ENCODE measurements at regions not wholly inside any gene's neighbourhood (a gene's known extent, or its start where the extent isn't known, plus 50 kb on each side); places are given as distances from the start of the nearest gene placed in this dataset.
"Not testable (repeated sequence)": the region's sequence is repeated elsewhere in the genome, so short reads cannot be mapped to it uniquely, and the experiment has no call there.

DNA sequence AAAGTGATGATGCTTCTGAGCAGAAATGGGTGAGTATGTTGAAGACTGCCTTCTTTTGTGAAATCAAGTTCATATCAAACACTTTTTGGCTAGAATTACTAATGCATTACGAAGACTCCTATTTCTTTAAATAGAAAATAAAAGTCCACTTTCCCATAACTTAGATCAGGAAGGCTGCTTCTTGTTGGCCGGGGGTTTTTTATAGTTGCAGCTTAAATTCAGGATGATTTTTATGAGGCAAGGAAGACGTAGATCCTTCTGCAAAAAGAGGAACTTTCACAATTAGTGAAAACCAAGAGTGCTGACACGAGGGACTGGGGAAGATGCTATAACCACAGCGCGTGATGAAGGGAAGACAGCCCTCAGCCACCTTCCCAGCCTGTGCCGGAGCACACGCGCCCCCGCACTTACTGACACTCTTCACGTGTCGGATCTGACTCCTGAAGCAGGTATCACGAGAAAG, 206.1 kb upstream of the PRDM1 start:
- DNase-seq (ENCODE audit: low read depth): no peak

DNA sequence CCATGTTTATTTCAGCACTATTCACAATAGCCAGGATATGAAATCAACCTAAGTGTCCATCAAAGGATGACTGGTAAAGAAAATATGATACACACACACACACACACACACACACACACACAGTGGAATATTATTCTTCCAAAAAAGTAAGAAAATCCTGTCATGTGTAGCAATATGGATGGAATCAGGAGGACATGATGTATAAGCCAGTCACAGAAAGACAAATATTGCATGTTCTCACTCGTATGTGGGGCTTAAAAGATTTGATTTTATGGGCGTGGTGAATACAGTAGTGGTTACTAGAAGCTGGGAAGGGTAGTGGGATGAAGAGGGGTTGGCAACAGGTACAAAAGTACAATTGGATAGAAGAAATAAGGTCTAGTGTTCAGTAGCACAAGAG, 207.0 kb upstream of the PRDM1 start:
- DNase-seq (ENCODE audit: low read depth): no peak

DNA sequence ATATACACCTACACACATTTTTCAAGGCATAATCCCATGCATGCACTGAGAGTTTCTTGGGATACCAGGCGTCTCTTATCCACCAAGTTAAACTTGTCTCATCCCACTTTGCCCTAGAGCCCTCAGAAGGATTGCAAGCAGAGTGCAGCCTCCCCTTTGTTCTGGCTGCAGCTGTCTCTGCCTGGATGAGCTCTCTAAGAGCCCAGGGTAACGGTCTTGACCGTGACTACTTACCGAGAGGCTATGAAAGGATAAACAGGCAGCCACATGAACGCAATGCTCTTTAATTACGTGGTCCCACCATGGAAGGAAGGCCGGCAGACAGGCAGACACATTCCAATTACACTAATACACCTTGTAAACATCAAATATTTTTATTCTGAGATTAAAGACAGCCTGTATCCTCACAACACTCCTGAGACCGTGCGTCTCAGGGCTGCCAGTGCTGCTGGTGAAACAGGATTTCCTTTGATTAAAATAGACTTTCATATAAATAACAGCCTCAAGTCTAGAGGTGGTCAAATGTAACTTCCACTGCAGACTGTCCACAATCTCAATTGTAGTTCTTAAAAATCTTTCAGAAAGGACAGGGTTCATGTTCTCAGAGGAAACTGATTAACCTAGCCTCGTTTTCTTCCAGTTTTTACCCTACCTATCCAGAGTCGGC, 210.0 kb upstream of the PRDM1 start:
- DNase-seq (ENCODE audit: low read depth): no peak

DNA sequence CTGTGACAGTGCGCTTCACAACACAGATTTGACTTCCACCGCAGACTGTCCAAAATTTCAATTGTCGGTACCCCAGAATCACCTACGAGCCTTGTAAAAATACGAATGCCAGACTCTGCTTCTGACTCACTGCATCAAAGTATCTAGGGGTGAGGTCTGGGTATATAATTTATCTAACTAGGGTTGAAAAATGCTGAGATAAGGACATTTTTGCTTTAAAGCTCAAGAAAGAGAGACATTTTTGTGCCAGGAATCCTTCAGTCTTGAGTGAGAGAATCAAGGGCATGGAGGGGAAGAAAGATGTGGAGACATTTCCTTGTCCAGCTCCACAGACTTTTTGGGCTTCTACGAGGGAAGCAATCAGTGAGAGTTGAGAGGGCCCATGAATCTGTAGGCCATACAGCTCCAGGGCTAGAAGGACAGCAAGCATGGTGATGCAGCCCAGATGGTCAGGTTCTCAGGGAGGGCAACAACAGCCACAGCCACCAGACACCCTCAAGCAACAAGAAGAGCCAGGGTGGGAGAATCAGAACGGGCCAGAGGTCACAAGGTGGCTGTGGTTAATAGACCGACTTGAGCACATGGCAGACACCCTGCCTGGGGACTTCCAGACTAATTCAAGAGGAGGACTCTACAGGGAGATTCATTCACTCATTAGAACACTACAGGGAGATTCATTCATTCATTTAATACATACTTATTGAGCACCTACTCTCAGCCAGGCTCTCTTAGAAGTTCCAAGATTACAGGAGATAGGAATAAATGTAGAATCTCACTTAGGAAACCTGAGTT, 211.1 kb upstream of the PRDM1 start:
- DNase-seq (ENCODE audit: low read depth): no peak

DNA sequence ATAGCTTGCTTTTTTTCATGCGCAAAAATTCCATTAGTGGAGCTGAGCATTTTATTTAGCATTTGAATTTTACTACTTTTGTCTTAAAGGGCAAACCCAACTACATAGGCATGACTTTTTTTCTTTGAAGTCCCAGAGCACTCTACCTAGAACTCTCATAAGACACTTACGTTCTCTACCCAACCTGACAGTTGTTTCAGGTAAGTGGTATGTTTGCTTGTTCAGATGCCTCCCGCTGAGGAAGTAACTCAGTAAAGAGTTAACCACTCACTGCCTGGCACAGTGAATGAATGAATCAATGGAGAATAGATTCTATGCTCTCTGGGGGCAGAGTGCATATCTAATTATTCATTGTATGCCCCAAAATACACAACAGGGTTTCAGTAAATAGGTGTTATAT, 212.3 kb upstream of the PRDM1 start:
- DNase-seq (ENCODE audit: low read depth): no peak

DNA sequence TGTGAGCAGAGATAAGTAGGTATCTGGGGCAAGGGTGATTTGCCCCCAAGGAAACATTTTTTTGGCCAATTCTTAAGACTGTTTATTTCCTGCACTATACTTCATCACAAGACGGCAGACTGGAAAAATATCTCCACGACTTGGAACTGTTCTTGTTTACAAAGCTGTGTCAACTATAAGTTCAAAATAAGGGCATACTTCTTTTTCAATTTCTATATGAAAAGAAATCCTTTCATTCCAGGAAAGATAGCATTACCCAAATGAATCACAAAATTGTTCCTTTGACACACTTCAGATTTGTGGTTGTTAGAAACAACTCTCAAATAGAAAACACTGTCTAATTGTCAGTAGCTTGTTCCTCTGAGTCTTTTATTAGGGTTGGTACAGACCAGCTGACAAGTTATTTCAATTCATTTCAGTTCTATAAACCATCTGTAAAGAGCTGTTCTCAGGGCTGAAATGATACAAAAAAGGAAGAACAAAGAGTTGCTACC, 212.9 kb upstream of the PRDM1 start:
- DNase-seq (ENCODE audit: low read depth): no peak

DNA sequence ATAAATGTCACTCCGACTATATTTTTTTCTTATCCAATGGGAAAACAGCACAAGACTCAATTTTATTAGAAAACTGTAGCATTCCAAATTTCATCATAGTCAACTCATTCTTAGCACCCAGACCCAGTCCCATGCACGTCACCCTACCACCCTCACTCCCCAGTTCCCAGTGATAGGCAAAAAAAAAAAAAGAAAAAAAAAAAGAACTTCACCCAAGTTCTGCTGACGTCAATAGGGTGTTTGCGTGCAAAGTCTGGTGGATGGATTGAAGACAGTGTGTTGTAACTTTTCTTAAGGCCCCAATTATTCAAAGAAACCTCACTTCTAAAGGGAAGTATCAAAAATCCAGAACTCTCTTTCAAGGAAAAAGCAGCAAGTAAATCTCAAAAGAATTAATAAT, 213.9 kb upstream of the PRDM1 start:
- DNase-seq (ENCODE audit: low read depth): peak; percentile 11

DNA sequence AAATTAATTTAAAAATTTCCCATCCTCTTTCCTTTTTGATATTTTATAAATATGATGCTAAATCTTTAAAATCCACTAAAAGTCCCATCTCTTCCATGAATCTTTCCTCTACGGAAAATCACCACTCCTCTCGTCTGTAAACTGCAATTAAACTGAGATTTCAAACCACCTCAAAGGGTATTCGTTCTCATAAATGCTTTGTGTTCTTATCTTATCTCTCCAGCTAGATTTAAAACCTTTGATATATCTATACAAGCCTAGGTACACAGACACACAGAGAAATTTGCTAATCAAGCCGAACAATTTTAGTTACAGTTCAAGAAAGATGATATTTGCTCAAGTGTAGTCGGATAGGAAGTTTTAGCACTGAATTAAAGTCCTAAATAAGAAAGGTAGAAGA, 214.6 kb upstream of the PRDM1 start:
- DNase-seq (ENCODE audit: low read depth): no peak

DNA sequence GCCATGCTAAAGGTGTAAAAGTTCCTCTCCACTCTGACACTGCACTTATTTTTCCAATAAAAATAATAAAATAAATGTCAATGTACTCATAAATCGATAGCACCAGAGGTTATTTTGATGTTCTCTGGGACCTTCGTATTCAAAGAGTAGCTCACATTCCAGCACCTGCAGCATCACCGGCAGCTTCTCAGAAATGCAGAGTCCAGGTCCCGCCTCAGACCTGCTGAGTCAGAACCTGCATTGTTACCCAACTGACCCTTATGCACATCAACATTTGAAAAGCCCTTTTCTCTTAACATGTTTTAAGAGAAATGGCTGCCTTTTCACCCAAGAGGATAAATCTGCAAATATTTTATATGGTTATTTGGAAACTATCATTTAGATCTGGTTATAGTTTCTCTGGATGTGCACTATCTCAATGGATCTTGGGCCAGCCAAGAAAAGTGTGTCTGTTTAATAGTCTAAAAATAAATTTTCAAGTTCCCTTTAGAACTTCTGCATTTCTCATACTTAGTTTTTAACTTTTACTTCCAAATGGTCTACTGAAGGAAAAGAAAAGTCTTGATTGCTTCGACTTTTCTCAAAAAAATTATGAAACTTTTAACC, 216.2 kb upstream of the PRDM1 start:
- no peak for DNase-seq (ENCODE audit: low read depth)

DNA sequence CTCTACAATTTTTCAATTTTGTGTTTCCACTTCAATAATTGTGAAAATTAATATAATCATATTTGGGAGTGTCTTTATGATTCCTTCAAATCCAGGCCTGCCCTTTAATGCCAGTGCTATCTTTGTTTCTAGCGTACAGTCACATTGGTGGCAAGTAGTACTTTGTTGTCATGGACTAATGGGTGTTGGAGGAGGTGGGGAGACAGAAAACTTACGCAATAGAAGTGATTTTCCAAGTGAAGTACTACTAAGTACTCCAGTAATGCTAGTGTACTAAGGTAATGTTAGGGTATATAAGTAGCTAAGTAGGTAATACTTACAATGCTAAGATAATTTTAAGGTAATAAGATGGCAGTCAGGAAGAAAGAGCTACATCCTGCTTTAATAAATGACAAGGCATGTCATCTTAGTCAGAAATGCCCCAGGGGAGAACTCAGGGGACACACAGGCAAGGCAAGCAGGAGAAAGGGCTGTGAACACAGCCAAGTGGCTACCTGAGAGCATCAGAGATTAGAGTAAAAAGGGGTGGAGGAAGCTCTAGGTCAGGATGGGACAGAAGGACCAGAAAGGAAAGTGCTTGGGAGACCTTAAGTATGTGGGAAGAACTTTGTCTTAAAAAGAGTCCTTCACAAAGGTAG, 217.2 kb upstream of the PRDM1 start:
- no peak for DNase-seq (ENCODE audit: low read depth)

DNA sequence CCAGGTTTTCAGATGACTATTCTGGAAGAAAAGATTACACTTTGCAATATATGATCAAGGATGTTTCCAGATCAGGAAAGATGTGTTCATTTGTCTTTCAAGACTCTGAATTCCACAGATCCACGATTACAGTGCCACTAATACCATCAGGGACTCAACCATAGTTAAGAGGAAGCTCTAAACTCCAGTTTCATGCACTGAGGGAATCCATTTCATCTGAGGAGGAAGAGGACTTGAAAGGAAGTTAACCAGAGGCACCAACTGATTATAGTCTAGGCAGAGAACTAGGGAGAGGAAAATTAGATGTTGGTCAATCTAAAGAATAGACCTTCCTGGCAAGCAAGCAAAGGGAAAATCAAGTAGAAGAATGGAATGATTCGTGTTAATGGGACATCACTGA, 218.3 kb upstream of the PRDM1 start:
- no peak for DNase-seq (ENCODE audit: low read depth)

DNA sequence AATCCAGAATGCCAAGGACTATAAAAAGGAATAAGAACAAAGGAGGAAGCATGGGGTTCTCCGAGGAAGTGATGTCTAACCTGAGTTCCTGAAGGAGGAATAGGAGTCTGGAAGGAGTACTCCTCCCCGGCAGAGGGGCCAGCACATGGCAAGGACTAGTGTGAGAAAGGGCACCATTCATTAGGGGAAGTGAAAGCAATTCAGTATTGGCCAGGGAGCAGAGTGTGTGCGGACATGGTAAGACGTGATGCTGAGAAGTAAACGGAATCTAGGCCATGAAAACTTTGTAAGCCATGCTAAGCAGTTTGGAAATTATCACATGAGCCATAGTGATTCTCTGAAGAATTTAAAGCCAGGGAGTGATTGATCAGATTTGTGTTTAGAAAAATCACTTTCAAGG, 218.9 kb upstream of the PRDM1 start:
- no peak for DNase-seq (ENCODE audit: low read depth)

DNA sequence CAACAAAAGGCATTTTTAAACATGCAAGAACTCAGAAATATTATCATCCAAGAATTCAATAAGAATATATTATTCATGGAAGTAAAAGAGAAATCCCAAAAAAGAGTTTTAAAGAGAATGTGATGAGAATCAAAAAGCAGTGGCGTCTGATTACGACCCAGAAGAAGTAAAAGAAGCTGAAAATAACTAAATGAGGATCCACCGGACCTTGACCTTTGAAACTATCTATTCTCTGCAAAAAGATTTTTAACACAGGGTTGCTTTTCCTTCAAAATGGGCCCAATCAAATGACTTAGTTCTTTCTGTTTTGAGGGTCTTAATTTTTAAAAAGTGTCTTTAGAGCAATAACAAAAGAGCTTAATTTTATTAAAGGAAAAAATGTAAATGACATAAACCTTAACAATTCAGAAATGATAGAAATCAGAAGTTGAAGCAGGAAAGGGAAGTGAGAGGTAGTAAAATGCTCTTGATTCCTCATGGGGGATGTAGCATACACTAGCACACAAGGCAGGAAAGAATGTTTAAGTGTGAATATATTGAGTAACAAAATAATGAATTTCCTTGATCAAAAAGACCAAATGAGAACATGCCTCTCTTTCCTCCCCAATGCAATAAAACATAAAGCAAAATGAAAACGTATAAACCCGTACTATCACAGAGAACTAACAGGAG, 223.1 kb upstream of the PRDM1 start:
- no peak for DNase-seq (ENCODE audit: low read depth)

DNA sequence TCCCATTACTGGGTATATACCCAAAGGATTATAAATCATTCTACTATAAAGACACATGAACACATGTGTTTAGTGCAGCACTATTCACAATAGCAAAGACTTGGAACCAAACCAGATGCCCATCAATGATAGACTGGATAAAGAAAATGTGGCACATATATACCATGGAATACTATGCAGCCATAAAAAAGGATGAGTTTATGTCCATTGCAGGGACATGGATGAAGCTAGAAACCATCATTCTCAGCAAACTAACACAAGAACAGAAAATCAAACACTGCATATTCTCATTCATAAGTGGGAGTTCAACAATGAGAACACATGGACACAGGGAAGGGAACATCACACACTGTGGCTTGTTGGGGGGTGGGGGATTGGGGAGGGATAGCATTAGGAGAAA, 225.2 kb upstream of the PRDM1 start:
- DNase-seq (ENCODE audit: low read depth): not testable (repeated sequence)

DNA sequence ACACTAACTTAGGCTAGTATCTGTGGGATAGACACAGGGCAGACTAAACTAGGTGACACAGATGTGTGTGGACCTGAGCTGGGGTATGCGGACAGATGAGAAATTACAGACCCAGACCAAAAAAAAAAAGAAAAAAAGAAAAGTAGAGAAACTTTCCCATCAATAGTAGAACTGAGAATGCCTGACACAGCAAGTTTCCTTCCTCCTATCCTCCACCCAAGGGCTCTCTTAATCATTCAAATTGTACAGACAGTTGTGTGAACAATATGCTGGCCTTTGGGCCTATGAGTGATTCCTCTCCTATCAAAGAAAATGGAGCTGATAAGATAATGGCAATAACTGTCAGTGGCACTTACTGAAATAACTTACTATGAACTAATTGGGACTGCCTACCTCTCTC, 226.7 kb upstream of the PRDM1 start:
- no peak for DNase-seq (ENCODE audit: low read depth)

DNA sequence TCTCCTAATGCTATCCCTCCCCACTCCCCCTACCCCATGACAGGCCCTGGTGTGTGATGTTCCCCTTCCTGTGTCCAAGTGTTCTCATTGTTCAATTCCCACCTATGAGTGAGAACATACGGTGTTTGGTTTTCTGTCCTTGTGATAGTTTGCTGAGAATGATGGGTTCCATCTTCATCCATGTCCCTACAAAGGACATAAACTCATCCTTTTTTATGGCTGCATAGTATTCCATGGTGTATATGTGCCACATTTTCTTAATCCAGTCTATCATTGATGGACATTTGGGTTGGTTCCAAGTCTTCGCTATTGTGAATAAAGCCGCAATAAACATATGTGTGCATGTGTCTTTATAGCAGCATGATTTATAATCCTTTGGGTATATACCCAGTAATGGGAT, 227.5 kb upstream of the PRDM1 start:
- not testable (repeated sequence) for DNase-seq (ENCODE audit: low read depth)

DNA sequence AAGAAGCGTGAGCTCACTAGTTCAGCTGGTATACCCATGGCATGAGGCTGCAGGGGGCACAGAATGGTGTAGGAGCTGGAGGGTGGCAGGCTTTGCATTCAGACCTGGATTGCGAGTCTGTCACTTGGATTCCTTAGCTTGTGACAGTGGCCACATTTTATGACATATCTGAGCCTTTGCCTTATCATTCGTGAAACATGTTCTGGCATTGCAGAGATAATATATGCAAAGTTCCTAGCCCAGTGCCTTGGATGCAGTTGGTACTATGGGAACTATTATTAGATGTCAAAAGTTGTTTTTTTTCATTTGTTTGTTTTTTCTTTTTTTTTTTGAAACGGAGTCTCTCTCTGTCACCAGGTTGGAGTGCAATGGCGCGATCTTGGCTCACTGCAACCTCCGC, 230.7 kb upstream of the PRDM1 start:
- no peak for DNase-seq (ENCODE audit: low read depth)

DNA sequence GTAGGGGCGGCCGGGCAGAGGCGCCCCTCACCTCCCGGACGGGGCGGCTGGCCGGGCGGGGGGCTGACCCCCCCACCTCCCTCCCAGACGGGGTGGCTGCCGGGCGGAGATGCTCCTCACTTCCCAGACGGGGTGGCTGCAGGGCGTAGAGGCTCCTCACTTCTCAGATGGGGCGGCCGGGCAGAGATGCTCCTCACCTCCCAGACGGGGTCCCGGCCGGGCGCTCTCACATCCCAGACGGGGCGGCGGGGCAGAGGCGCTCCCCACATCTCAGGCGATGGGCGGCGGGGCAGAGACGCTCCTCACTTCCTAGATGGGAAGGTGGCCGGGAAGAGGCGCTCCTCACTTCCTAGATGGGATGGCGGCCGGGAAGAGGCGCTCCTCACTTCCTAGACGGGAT, 232.2 kb upstream of the PRDM1 start:
- DNase-seq (ENCODE audit: low read depth): not testable (repeated sequence)

DNA sequence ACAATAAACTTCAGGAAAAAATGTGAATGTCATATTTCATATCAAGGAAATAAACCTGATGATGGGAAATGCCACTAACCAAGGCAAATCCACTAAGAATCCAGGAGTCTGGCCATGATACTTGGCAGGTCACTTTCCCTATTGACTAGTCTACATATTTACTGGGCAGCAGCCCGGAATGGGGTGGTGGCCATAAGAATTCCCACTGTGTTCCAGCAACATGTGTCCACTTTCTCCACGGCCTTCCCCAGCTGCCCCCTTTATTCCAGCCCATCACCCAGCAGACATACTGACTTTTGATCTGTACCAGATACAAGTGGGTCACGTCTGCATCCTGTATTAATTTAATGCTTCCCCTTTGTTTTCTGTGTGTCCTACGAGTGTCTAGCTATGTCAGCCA, 234.5 kb upstream of the PRDM1 start:
- no peak for DNase-seq (ENCODE audit: low read depth)

DNA sequence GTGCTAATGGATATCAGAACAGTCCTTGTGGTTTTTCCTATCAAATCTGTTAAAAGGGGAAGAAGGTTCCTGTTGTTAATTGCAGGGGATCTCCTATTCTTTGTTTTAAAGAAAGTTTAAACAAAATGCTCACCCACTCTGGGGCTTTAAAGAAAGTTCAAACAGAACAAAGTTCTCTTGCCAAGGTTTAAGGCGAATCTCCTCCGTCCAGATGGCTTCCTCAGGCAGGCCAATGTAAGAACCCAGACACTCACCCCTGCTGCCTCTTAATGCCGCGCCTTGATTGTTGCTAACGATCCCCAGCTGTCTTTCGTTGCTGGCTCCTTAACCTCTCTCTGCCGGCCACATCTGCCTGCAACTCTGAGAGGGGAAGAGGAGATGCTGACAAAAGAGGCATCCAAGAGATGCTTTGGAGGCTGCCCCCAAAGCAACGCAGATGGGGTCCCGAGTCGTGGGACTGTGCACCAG, 235.0 kb upstream of the PRDM1 start:
- no peak for DNase-seq (ENCODE audit: low read depth)

DNA sequence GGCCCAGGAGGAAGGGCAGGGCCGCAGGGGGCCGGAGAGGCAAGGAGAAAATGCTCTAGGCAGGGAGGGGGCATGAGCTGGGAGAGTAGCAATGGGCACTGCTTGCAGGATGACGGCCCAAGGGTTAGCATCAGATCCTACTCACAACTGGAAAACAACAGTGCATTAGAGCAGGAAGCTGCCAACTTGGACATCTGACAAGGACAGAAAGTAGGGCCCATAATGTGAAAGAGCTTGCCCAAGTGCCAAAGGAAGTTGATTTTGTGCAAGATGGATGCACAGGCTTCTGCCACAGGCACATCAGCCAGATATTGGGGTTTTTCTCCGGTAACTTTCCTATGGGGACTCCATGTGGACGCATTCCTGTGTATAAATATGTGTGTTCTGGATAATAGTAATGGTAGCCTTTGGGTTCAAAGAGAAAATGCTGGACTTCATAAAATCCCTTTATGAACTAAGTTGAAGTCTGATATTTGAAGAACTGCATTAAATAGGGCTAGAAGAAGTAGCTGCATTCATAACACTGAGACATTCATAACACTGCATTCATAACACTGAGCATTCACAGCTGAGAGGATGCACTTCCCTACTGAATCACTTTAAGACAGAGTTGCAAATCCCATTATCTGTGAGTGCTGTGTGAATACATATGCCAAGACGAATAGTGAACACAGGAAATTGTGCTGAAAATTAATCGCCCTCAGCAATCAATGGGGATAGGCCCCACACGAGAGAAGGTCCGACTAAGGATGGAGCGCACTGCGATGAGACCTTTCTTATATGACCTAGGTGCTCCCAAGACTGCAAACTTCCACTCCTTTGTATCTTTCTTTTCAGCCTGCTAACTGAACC, 235.6 kb upstream of the PRDM1 start:
- DNase-seq (ENCODE audit: low read depth): no peak
